ENCODE measurements at regions not wholly inside any gene's neighbourhood (a gene's known extent, or its start where the extent isn't known, plus 50 kb on each side); places are given as distances from the start of the nearest gene placed in this dataset.

DNA sequence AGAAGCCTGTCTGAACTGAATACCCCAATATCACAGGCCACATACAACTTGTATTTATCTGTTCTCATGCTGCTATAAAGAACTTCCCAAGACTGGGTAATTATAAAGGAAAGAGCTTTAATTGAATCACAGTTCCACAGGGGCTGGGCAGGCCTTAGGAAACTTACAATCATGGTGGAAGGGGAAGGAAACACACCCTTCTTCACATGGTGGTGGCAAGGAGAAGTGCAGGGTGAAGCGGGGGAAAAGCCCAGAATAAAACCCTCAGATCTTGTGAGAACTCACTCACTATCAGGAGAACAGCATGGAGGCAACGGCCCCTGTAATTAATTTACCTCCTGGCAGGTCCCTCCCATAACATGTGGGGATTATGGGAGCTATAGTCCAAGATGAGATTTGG is 50.3 kb upstream of the FNDC1 start:
- no peak overlapping the region for H3K27ac ChIP-seq (ENCODE audit: low read depth, low read length)
- H3K4me3 ChIP-seq (ENCODE audit: low read length in 3 of 3): no peak overlapping the region
- no peaks in the 10 kb centered on the region for H3K36me3 ChIP-seq (ENCODE audit: control insufficient read depth in 3 of 3, insufficient read depth in 3 of 3, low read length in 3 of 3)
- no peak overlapping the region for H3K9ac ChIP-seq (ENCODE audit: low read depth in 1 of 3, low read length in 3 of 3)
- H3K27me3 ChIP-seq (ENCODE audit: control insufficient read depth in 3 of 3, insufficient read depth in 3 of 3, low read length in 3 of 3): no peaks in the 10 kb centered on the region
- no peaks in the 10 kb centered on the region for H3K9me3 ChIP-seq (ENCODE audit: control insufficient read depth in 3 of 3, low read length in 3 of 3)
- H3K4me1 ChIP-seq (ENCODE audit: control insufficient read depth in 3 of 3, insufficient read depth in 3 of 3, low read length in 3 of 3): peaks cover 31 to 47% (median 46%) of the 10 kb centered on the region in 3 donors

DNA sequence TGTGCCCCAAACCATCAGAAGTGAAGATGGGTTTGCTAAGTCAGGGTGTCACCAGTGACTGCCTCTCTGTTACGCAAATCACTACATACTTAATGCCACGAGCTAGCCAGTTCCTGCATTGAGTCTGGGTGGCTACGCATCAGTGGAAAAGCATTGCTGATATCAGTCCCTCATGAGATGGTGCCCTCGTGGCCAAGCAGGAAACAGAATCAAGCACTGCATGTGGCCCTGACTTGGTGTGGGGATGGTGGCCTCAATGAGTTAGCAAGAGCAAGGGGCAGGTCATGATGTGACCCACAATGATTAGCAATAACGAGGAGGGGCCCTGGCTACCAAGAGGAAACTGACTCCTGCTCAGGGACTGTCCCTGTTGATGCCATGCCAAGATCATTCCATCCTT is 51.6 kb upstream of the FNDC1 start:
- Histone ChIP-seq H3K27me3 (ENCODE audit: control insufficient read depth in 3 of 3, insufficient read depth in 3 of 3, low read length in 3 of 3) (no peaks in the 10 kb centered on the region), H3K9me3 (ENCODE audit: control insufficient read depth in 3 of 3, low read length in 3 of 3) (no peaks in the 10 kb centered on the region), H3K9ac (ENCODE audit: low read depth in 1 of 3, low read length in 3 of 3) (peak overlapping the region in 1 of 3 donors; percentile 51), H3K27ac (ENCODE audit: low read depth, low read length) (peak overlapping the region; percentile 57), H3K36me3 (ENCODE audit: control insufficient read depth in 3 of 3, insufficient read depth in 3 of 3, low read length in 3 of 3) (no peaks in the 10 kb centered on the region), H3K4me1 (ENCODE audit: control insufficient read depth in 3 of 3, insufficient read depth in 3 of 3, low read length in 3 of 3) (peaks cover 36 to 52% (median 41%) of the 10 kb centered on the region in 3 donors), H3K4me3 (ENCODE audit: low read length in 3 of 3) (peak overlapping the region in 1 of 3 donors; percentile 31)

DNA sequence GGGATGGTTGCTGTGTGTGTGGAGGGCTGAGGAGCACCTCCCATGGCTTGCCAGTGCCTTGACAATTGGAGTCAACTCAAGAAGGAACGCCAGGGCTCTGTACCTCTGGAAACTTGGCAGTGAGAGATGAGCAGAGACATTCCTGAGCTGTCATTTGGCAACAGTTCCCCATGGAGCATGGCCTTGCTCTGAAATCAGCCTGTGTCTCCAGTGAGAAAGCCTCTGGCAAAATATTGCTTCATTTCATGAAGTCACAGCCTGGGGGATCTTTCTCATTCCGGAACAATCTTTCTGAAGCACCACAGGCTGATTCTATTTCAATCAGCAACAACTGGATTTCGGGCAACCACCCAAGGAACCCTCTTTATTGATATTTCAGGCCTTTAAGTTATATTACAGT is 52.2 kb upstream of the FNDC1 start:
- Histone ChIP-seq H3K36me3 (ENCODE audit: control insufficient read depth in 3 of 3, insufficient read depth in 3 of 3, low read length in 3 of 3) (no peaks in the 10 kb centered on the region), H3K27me3 (ENCODE audit: control insufficient read depth in 3 of 3, insufficient read depth in 3 of 3, low read length in 3 of 3) (no peaks in the 10 kb centered on the region), H3K9ac (ENCODE audit: low read depth in 1 of 3, low read length in 3 of 3) (no peak overlapping the region), H3K4me3 (ENCODE audit: low read length in 3 of 3) (no peak overlapping the region), H3K27ac (ENCODE audit: low read depth, low read length) (peak overlapping the region; percentile 57), H3K9me3 (ENCODE audit: control insufficient read depth in 3 of 3, low read length in 3 of 3) (no peaks in the 10 kb centered on the region), H3K4me1 (ENCODE audit: control insufficient read depth in 3 of 3, insufficient read depth in 3 of 3, low read length in 3 of 3) (peaks cover 36 to 48% (median 36%) of the 10 kb centered on the region in 3 donors)

DNA sequence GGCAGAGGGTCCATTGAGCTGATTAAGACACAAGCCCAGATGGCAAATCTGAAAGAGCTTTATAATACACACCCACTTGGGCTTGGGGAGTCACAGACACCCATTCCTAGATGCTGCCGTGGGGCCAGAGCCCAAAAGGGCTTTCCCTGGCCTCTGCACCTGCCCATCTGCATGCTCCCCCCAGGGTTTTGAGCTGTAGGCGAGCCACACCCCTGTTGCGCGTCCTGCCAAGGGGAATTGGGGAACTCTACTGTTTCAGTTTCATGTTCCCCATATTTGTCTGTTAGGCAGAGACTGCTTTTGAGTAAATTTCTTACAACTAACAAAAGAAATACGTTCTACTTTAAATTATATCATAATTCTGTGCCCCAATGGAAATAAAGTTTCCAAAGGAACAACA is 52.9 kb upstream of the FNDC1 start:
- Histone ChIP-seq H3K36me3 (ENCODE audit: control insufficient read depth in 3 of 3, insufficient read depth in 3 of 3, low read length in 3 of 3) (no peaks in the 10 kb centered on the region), H3K4me1 (ENCODE audit: control insufficient read depth in 3 of 3, insufficient read depth in 3 of 3, low read length in 3 of 3) (peaks cover 28 to 43% (median 32%) of the 10 kb centered on the region in 3 donors), H3K9ac (ENCODE audit: low read depth in 1 of 3, low read length in 3 of 3) (no peak overlapping the region), H3K27ac (ENCODE audit: low read depth, low read length) (peak overlapping the region; percentile 57), H3K4me3 (ENCODE audit: low read length in 3 of 3) (no peak overlapping the region), H3K27me3 (ENCODE audit: control insufficient read depth in 3 of 3, insufficient read depth in 3 of 3, low read length in 3 of 3) (no peaks in the 10 kb centered on the region), H3K9me3 (ENCODE audit: control insufficient read depth in 3 of 3, low read length in 3 of 3) (no peaks in the 10 kb centered on the region)

DNA sequence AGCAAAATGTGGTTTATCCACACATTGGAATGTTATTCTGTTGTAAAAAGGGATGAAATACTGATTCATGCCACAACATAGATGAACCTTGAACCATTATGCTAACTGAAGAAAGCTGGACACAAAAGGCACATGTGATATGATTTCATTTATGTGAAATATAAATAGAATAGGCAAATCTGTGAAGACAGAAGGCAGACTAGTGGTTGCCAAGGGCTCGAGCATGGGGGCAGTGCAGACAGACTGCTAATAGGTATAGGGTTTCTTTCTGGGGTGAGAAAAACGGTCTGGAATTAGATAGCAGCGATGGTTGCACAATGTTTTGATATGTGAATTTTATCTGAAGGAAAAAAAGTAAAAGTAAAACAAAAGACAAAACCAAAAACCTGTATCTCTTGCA is 54.6 kb upstream of the FNDC1 start:
- Histone ChIP-seq H3K4me1 (ENCODE audit: control insufficient read depth in 3 of 3, insufficient read depth in 3 of 3, low read length in 3 of 3) (peaks cover 31 to 39% (median 32%) of the 10 kb centered on the region in 3 donors), H3K27me3 (ENCODE audit: control insufficient read depth in 3 of 3, insufficient read depth in 3 of 3, low read length in 3 of 3) (no peaks in the 10 kb centered on the region), H3K27ac (ENCODE audit: low read depth, low read length) (peak overlapping the region; percentile 7), H3K9me3 (ENCODE audit: control insufficient read depth in 3 of 3, low read length in 3 of 3) (no peaks in the 10 kb centered on the region), H3K9ac (ENCODE audit: low read depth in 1 of 3, low read length in 3 of 3) (peak overlapping the region in 2 of 3 donors; percentile 27), H3K36me3 (ENCODE audit: control insufficient read depth in 3 of 3, insufficient read depth in 3 of 3, low read length in 3 of 3) (no peaks in the 10 kb centered on the region), H3K4me3 (ENCODE audit: low read length in 3 of 3) (no peak overlapping the region)

DNA sequence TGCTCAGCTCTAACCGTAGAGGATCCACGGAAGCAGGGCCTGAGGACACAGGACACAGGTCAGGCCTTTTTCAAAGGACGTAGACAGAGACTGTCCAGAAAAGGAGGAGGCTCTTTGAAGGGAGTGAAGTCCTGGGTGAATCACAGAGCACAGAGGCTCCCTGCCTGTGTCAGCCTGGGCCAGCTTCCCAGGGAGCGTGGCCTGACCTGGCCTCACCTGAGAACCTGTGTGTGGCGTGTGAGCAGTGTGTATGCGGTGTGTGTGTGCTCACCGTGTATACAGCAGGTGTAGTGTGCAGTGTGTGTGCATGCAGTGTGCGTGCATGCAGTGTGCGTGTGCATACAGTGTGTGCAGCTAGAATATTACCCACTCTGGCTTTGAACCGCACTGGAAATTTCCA is 56.0 kb upstream of the FNDC1 start:
- no peaks in the 10 kb centered on the region for H3K36me3 ChIP-seq (ENCODE audit: control insufficient read depth in 3 of 3, insufficient read depth in 3 of 3, low read length in 3 of 3)
- H3K27ac ChIP-seq (ENCODE audit: low read depth, low read length): no peak overlapping the region
- no peaks in the 10 kb centered on the region for H3K9me3 ChIP-seq (ENCODE audit: control insufficient read depth in 3 of 3, low read length in 3 of 3)
- H3K4me1 ChIP-seq (ENCODE audit: control insufficient read depth in 3 of 3, insufficient read depth in 3 of 3, low read length in 3 of 3): peaks cover 32 to 39% (median 35%) of the 10 kb centered on the region in 3 donors
- no peak overlapping the region for H3K9ac ChIP-seq (ENCODE audit: low read depth in 1 of 3, low read length in 3 of 3)
- no peaks in the 10 kb centered on the region for H3K27me3 ChIP-seq (ENCODE audit: control insufficient read depth in 3 of 3, insufficient read depth in 3 of 3, low read length in 3 of 3)
- H3K4me3 ChIP-seq (ENCODE audit: low read length in 3 of 3): no peak overlapping the region

DNA sequence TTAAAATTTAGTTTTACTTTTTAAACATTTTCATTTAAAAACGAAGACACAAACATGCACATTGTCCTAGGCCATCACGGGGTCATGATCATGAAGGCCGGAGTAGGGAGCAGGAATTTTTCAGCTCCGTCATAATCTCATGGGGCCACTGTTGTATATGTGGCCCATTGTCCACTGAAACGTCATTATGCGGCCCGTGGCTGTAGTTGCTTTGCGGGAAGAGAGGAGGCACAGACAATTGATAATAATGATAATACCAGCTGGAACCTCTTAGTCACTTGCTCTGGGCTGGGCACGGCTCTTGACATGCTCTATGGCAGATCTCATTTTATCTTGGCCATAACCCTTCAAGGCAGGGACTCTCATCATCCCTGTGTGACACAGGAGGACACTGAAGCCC is 56.5 kb upstream of the FNDC1 start:
- H3K4me1 ChIP-seq (ENCODE audit: control insufficient read depth in 3 of 3, insufficient read depth in 3 of 3, low read length in 3 of 3): peaks cover 29 to 34% (median 32%) of the 10 kb centered on the region in 3 donors
- H3K27ac ChIP-seq (ENCODE audit: low read depth, low read length): no peak overlapping the region
- H3K9ac ChIP-seq (ENCODE audit: low read depth in 1 of 3, low read length in 3 of 3): no peak overlapping the region
- no peaks in the 10 kb centered on the region for H3K9me3 ChIP-seq (ENCODE audit: control insufficient read depth in 3 of 3, low read length in 3 of 3)
- H3K27me3 ChIP-seq (ENCODE audit: control insufficient read depth in 3 of 3, insufficient read depth in 3 of 3, low read length in 3 of 3): no peaks in the 10 kb centered on the region
- H3K4me3 ChIP-seq (ENCODE audit: low read length in 3 of 3): no peak overlapping the region
- no peaks in the 10 kb centered on the region for H3K36me3 ChIP-seq (ENCODE audit: control insufficient read depth in 3 of 3, insufficient read depth in 3 of 3, low read length in 3 of 3)

DNA sequence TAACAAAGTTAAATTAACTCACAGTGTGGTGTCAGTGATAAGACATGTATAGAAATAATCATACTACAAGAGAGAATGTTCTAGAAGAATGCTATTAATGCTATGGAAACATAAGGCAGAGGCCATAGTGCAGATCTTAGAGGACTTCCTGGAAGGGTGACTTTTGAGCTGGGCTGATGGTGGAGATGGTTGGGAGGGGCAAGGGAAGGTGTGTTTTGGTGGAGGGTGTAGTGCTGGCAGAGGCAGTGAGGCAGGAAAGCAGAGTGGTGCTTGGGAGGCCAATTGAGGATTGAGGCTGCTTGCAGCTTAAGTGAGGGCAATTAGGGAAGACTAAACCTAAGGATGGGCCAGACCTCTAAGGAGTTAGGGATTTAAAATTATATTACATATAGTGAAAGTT is 58.5 kb upstream of the FNDC1 start:
- Histone ChIP-seq H3K4me3 (ENCODE audit: low read length in 3 of 3) (no peak overlapping the region), H3K9ac (ENCODE audit: low read depth in 1 of 3, low read length in 3 of 3) (peak overlapping the region in 1 of 3 donors; percentile 0), H3K36me3 (ENCODE audit: control insufficient read depth in 3 of 3, insufficient read depth in 3 of 3, low read length in 3 of 3) (no peaks in the 10 kb centered on the region), H3K27ac (ENCODE audit: low read depth, low read length) (no peak overlapping the region), H3K9me3 (ENCODE audit: control insufficient read depth in 3 of 3, low read length in 3 of 3) (no peaks in the 10 kb centered on the region), H3K27me3 (ENCODE audit: control insufficient read depth in 3 of 3, insufficient read depth in 3 of 3, low read length in 3 of 3) (no peaks in the 10 kb centered on the region), H3K4me1 (ENCODE audit: control insufficient read depth in 3 of 3, insufficient read depth in 3 of 3, low read length in 3 of 3) (peaks cover 13 to 18% (median 16%) of the 10 kb centered on the region in 3 donors)

DNA sequence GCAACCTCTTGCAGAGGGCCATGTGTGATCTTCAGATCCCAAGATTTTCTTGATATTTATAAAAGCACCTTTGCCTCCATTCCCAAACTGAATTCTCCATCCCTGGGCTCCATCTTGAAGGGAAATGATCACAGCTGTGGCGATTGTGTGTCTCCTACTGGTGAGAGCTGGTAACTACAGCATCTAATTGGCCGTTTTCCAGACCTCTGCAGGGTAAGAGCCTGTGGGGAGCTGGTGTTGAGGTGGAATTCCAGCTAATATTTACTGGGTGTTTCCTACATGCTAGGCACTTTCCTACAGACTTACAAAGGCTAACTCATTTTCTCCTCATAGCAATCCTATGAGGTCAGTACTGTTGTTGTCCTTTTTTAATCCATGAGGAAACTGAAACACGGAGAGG is 59.2 kb upstream of the FNDC1 start:
- Histone ChIP-seq H3K4me3 (ENCODE audit: low read length in 3 of 3) (no peak overlapping the region), H3K27me3 (ENCODE audit: control insufficient read depth in 3 of 3, insufficient read depth in 3 of 3, low read length in 3 of 3) (no peaks in the 10 kb centered on the region), H3K36me3 (ENCODE audit: control insufficient read depth in 3 of 3, insufficient read depth in 3 of 3, low read length in 3 of 3) (no peaks in the 10 kb centered on the region), H3K9me3 (ENCODE audit: control insufficient read depth in 3 of 3, low read length in 3 of 3) (no peaks in the 10 kb centered on the region), H3K4me1 (ENCODE audit: control insufficient read depth in 3 of 3, insufficient read depth in 3 of 3, low read length in 3 of 3) (peaks cover 10 to 14% (median 11%) of the 10 kb centered on the region in 3 donors), H3K9ac (ENCODE audit: low read depth in 1 of 3, low read length in 3 of 3) (peak overlapping the region in 1 of 3 donors; percentile 0), H3K27ac (ENCODE audit: low read depth, low read length) (no peak overlapping the region)

DNA sequence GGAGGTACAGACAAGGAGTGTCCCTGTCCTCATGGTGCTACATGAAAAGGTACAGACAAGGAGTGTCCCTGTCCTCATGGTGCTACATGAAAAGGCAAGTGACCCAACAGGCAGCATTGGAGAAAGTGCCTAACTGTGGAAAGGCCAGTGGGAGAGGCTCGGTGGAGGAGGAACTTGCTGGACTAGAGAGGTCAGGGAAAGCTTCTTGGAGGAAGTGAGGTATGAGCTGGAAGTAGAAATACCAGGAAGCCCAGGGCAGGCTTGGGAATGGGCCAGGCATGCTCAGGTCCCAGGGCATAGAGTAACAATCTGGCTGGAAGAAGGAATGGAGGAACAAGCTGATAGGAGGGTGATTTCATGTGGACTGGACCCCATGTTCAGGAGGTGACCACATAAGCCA is 59.8 kb upstream of the FNDC1 start:
- no peak overlapping the region for H3K4me3 ChIP-seq (ENCODE audit: low read length in 3 of 3)
- peaks cover 5 to 12% (median 8%) of the 10 kb centered on the region in 3 donors for H3K4me1 ChIP-seq (ENCODE audit: control insufficient read depth in 3 of 3, insufficient read depth in 3 of 3, low read length in 3 of 3)
- no peaks in the 10 kb centered on the region for H3K36me3 ChIP-seq (ENCODE audit: control insufficient read depth in 3 of 3, insufficient read depth in 3 of 3, low read length in 3 of 3)
- H3K9me3 ChIP-seq (ENCODE audit: control insufficient read depth in 3 of 3, low read length in 3 of 3): no peaks in the 10 kb centered on the region
- no peak overlapping the region for H3K27ac ChIP-seq (ENCODE audit: low read depth, low read length)
- peaks cover 0 to 1% (median 0%) of the 10 kb centered on the region in 3 donors for H3K27me3 ChIP-seq (ENCODE audit: control insufficient read depth in 3 of 3, insufficient read depth in 3 of 3, low read length in 3 of 3)
- H3K9ac ChIP-seq (ENCODE audit: low read depth in 1 of 3, low read length in 3 of 3): no peak overlapping the region

Measured in skeletal muscle tissue (tissue), 3 donors.